HG02840 (cell line): ENCODE measurements at regions not wholly inside any gene's neighbourhood (a gene's known extent, or its start where the extent isn't known, plus 50 kb on each side); places are given as distances from the start of the nearest gene placed in this dataset.

ENCODE experiments used
- ATAC-seq: cut with Tn5 transposase; IDR thresholded peaks from one replicate; pipeline ENCODE4 v1.9.1; 2021; ENCODE audit warnings: mild to moderate bottlenecking, moderate library complexity, moderate number of reproducible peaks; ENCODE audit not compliant: unreplicated experiment, low FRiP score

DNA sequence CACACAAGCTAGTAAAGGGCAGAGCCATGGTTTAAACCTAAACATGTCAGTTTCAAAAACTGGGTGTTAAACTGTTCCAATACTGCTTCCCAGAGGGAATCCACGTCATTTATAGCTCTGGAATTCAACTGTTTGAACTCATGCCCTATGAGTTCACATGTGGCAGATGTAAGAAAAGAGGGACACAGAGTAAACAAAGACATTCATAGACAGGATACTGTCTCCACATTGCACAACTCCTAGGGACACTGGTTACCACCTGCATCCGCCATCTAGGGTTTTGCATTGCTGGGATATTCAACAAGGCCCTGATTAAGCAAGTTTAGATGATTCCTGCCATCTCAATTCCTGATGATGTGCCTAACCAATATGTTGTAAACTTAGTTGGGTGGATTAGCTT is 134.1 kb upstream of the COL8A1 start:
- no peak for ATAC-seq

GRCh38 chr3:99503350-99503749 is 135.0 kb upstream of the COL8A1 start:
- ATAC-seq, result no peak

DNA sequence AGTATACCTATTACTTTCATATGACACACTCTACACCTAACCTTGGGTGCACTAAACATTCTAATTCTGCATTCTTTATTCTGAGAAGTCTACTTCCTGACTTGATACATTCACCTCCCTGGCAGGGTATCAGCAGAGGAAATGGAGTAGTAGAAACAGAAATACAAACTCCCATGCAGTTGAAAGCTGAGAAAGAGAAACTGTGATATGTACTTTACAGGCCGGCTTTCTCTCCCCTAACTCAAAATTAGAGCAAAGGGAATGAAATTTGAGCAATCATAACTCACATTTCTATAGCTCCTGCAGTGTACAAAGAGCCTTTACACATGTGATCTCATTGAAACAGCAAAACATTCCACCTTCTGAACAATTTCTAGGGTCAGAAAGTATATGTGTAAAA is 135.5 kb upstream of the COL8A1 start:
- ATAC-seq, result no peak

- no peak for ATAC-seq
Observed at GRCh38 chr3:99500485-99500884, 137.9 kb upstream of the COL8A1 start.

- ATAC-seq, result peak; percentile 50
Observed at GRCh38 chr3:99499235-99500158, 138.9 kb upstream of the COL8A1 start.

DNA sequence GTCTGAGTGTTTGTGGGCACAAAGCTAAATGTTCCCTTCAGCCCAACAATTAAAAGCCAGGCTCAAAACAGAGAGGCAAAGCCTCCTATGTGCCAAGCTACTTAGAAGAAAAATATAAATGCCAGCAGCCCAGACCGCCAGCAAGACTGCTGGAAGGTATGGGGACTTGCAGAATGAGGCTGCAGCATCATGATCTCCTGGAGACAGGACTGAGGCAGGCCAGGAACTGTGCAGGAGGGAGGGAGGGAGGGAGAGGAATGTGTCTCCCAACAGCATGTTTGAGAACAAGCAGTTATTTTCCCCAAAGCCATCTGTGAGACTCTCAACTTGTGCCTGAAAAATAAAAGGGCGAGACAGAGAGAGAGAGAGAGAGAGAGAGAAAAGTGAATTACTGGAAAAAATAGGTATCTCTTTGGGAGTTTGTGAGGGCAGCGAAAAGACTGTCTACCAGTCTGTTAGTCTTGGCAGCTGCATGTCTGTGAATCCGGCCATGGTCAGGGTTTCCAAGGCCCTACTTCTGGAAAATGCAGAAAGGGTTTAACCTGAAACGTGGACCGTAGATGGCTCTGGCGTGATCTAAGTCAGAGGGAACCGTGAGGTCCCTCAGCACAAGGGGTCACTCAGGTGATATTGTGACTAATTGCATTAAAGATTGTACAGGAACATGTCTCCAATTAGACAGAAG is 139.7 kb upstream of the COL8A1 start:
- ATAC-seq, result peak; percentile 21

DNA sequence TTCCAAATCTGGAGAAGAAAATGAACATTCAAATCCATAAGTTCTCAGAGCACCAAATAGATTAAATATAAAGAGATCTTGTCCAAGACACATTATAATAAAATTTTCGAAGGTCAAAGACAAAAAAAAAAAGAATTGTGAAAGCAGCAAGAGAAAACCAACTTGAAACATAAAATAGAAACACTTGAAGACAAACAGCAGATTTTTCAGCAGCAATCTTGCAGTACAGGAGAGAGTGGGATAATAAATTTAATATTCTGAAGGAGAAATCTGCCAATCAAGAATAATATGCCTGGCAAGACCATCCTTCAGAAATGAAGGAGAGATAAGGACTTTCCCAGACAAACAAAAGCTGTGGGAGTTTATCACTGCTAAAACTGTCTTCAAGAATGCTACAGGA is 150.5 kb upstream of the COL8A1 start:
- no peak for ATAC-seq

GRCh38 chr3:99485286-99485685 is 153.1 kb upstream of the COL8A1 start:
- ATAC-seq, result no peak

GRCh38 chr3:99484871-99485270 is 153.5 kb upstream of the COL8A1 start:
- ATAC-seq, result no peak

DNA sequence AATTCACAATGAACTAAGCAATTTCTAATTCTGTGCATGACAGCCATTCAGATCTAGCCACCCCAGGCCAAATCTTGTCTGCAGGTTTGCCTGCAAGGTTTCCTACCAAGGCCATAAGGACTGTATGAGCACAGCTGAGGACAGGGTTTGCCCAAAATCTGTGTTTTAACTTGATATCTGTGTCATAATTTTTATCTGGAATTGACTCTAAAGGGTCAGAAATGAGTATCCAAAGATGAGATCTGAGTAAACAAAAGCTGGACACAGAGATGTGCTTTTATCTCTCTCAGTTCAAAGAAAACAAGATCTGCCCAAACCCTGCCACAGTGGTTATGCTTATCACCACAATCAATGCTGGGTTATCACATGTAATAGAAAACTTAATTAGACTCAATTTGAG is 154.6 kb upstream of the COL8A1 start:
- ATAC-seq, result no peak

GRCh38 chr3:99482191-99482590 is 156.2 kb upstream of the COL8A1 start:
- ATAC-seq, result no peak

DNA sequence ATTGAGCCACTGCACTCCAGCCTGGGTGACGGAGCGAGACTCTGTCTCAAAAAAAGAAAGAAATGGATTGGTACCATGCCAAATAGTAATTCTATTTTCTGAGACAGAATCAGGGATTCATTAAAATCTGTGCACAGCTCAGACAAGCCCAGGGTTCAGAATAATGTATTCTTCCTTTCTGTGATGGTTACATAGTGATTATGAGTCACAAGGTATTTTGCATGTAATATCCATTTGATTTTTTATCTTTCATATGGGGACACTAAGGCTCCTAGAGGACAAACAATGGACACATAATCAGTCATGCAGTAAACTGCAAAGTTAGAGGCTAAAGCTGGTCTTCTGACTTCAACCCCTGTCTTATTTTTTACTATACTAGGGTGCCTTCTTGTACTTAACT is 156.8 kb upstream of the COL8A1 start:
- no peak for ATAC-seq

- no peak for ATAC-seq
Observed at GRCh38 chr3:99479768-99480167, 158.6 kb upstream of the COL8A1 start.

- ATAC-seq, result no peak
Observed at GRCh38 chr3:99477650-99478049, 160.7 kb upstream of the COL8A1 start.

GRCh38 chr3:99475229-99475628 is 163.2 kb upstream of the COL8A1 start:
- no peak for ATAC-seq

GRCh38 chr3:99474776-99475175 is 163.6 kb upstream of the COL8A1 start:
- ATAC-seq, result no peak

- no peak for ATAC-seq
Observed at GRCh38 chr3:99473321-99473751, 165.1 kb upstream of the COL8A1 start.

- ATAC-seq, result no peak
Observed at GRCh38 chr3:99472385-99472784, 166.0 kb upstream of the COL8A1 start.

DNA sequence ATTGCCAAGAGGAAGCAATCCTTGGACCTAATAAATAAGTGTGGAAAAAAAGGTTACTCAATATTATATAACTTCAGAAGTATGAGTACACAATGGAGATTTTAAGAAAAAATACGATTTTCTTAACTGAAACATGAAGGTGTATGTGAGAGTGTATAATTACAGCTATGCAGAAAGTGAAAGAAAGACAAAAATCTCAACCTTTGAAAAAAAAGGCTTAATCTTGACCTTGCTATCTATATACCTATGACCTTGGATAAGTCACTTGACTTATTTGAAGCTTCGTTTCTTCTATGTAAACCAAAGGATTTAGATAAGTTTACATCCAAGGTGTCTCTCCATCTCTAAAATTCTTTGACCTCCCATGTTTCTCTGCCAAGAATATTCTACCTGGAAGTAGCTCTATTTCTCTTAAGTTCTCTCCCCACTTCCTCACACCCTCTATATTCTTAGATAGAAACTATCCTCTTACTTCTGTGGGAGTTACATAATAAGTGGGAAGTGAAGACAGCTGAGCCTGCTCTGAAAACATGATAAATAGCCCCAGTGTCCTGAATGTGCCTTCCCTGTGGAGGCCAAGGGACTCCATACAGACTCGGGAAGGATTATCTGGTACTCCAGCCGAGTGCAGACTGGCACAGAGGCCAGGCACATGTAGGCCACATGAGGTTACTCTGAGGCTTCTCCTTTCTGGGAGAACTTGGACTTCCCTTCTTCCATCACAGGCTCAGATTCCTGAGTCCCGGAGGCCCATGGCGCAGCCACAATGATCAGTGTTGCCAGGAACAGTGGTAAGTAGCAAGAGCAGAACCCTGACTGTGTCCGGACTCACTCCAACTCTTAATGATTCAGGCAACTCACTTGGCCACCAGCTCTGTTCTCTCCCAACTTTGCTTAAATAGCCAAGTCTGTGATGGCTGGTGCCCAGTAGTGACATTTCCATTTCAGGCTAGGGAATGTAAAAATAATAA is 166.8 kb upstream of the COL8A1 start:
- no peak for ATAC-seq

DNA sequence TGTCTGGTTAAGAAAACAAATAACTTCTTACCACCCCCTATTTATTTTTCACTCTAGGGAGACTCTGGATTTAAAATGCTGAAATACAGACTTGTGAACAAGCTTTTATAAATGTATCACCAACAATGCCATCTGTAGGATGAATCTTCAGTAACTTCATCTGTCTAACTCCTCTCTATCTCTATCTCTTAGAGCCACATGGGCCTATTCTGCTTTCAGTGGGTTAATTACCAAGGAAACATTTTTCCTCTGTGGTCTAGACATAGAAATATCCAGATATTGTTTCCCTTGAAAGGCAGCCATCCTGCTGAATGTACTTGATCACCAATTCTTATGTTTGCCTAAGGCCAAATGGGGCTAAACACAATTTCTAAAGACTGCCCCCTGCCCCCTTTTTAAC is 167.6 kb upstream of the COL8A1 start:
- ATAC-seq, result no peak

GRCh38 chr3:99468918-99469317 is 169.5 kb upstream of the COL8A1 start:
- no peak for ATAC-seq
